Transverse colon (tissue), 3 donors: ENCODE measurements at regions not wholly inside any gene's neighbourhood (a gene's known extent, or its start where the extent isn't known, plus 50 kb on each side); places are given as distances from the start of the nearest gene placed in this dataset.

ENCODE experiments used
- CTCF ChIP-seq, 5 experiments: fragments of 200-600 bp in 3 of 5; fragments of 450-650 bp in 2 of 5; sonication (generic) in 3 of 5; IDR thresholded peaks; 1 replicate in 2 of 5; 2 replicates in 3 of 5; pipeline ENCODE4 v1.5.1; 2016 to 2017; ENCODE audit warnings: antibody characterized with exemption in 5 of 5, inconsistent platforms in 3 of 5, mild to moderate bottlenecking in 2 of 5, moderate library complexity in 1 of 5
- POLR2A ChIP-seq: fragments of 450-650 bp; IDR thresholded peaks from one replicate; pipeline ENCODE4 v1.6.1; 2016; ENCODE audit warnings: antibody characterized with exemption, mild to moderate bottlenecking, moderate library complexity

GRCh38 chr10:128612195-128612594 is 486.0 kb upstream of the MKI67 start:
- TF ChIP-seq CTCF (IDR thresholded peaks at IDR 0.05) (no peak), POLR2A (no peak)
